ENCODE measurements at regions not wholly inside any gene's neighbourhood (a gene's known extent, or its start where the extent isn't known, plus 50 kb on each side); places are given as distances from the start of the nearest gene placed in this dataset.

GRCh38 chr17:6919158-6919557 lies 76.7 kb upstream of the ALOX12 start (continued):
- TF ChIP-seq, protein P1, sequence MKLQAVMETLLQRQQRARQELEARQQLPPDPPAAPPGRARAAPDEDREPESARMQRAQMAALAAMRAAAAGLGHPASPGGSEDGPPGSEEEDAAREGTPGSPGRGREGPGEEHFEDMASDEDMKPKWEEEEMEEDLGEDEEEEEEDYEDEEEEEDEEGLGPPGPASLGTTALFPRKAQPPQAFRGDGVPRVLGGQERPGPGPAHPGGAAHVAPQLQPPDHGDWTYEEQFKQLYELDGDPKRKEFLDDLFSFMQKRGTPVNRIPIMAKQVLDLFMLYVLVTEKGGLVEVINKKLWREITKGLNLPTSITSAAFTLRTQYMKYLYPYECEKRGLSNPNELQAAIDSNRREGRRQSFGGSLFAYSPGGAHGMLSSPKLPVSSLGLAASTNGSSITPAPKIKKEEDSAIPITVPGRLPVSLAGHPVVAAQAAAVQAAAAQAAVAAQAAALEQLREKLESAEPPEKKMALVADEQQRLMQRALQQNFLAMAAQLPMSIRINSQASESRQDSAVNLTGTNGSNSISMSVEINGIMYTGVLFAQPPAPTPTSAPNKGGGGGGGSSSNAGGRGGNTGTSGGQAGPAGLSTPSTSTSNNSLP (IDR thresholded peaks at IDR 0.05; ENCODE audit: borderline replicate concordance, low read depth, low read length), result no peak
- TF ChIP-seq NR0B1 (IDR thresholded peaks at IDR 0.05; ENCODE audit: partially characterized antibody) (no peak), FOXP1 (CRISPR knock-in tag; IDR thresholded peaks at IDR 0.05) (no peak), THRB (CRISPR knock-in tag; conservative IDR thresholded peaks at IDR 0.05) (0 out of 2 replicates have a peak, but pooled peaks have one; percentile 29), ASH1L (IDR thresholded peaks at IDR 0.05; ENCODE audit: borderline replicate concordance, low read depth, partially characterized antibody) (no peak), HDAC3 (IDR thresholded peaks at IDR 0.05; ENCODE audit: borderline replicate concordance, partially characterized antibody) (no peak), EHMT2 (IDR thresholded peaks at IDR 0.05) (peak; percentile 43; the same call in 1 of the 2 replicates), RCOR1 (IDR thresholded peaks at IDR 0.05; ENCODE audit: borderline replicate concordance in 1 of 2, low read depth in 2 of 2, low read length in 2 of 2) (peak in 1 of 2 experiments; percentile 2; a peak in 1 of 4 replicates), KDM1A (IDR thresholded peaks at IDR 0.05) (no peak), MNT (conservative IDR thresholded peaks at IDR 0.05) (no peak)
- TF ChIP-seq, protein P2, sequence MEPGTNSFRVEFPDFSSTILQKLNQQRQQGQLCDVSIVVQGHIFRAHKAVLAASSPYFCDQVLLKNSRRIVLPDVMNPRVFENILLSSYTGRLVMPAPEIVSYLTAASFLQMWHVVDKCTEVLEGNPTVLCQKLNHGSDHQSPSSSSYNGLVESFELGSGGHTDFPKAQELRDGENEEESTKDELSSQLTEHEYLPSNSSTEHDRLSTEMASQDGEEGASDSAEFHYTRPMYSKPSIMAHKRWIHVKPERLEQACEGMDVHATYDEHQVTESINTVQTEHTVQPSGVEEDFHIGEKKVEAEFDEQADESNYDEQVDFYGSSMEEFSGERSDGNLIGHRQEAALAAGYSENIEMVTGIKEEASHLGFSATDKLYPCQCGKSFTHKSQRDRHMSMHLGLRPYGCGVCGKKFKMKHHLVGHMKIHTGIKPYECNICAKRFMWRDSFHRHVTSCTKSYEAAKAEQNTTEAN (CRISPR knock-in tag; IDR thresholded peaks at IDR 0.05), result no peak
- TF ChIP-seq, protein P3, sequence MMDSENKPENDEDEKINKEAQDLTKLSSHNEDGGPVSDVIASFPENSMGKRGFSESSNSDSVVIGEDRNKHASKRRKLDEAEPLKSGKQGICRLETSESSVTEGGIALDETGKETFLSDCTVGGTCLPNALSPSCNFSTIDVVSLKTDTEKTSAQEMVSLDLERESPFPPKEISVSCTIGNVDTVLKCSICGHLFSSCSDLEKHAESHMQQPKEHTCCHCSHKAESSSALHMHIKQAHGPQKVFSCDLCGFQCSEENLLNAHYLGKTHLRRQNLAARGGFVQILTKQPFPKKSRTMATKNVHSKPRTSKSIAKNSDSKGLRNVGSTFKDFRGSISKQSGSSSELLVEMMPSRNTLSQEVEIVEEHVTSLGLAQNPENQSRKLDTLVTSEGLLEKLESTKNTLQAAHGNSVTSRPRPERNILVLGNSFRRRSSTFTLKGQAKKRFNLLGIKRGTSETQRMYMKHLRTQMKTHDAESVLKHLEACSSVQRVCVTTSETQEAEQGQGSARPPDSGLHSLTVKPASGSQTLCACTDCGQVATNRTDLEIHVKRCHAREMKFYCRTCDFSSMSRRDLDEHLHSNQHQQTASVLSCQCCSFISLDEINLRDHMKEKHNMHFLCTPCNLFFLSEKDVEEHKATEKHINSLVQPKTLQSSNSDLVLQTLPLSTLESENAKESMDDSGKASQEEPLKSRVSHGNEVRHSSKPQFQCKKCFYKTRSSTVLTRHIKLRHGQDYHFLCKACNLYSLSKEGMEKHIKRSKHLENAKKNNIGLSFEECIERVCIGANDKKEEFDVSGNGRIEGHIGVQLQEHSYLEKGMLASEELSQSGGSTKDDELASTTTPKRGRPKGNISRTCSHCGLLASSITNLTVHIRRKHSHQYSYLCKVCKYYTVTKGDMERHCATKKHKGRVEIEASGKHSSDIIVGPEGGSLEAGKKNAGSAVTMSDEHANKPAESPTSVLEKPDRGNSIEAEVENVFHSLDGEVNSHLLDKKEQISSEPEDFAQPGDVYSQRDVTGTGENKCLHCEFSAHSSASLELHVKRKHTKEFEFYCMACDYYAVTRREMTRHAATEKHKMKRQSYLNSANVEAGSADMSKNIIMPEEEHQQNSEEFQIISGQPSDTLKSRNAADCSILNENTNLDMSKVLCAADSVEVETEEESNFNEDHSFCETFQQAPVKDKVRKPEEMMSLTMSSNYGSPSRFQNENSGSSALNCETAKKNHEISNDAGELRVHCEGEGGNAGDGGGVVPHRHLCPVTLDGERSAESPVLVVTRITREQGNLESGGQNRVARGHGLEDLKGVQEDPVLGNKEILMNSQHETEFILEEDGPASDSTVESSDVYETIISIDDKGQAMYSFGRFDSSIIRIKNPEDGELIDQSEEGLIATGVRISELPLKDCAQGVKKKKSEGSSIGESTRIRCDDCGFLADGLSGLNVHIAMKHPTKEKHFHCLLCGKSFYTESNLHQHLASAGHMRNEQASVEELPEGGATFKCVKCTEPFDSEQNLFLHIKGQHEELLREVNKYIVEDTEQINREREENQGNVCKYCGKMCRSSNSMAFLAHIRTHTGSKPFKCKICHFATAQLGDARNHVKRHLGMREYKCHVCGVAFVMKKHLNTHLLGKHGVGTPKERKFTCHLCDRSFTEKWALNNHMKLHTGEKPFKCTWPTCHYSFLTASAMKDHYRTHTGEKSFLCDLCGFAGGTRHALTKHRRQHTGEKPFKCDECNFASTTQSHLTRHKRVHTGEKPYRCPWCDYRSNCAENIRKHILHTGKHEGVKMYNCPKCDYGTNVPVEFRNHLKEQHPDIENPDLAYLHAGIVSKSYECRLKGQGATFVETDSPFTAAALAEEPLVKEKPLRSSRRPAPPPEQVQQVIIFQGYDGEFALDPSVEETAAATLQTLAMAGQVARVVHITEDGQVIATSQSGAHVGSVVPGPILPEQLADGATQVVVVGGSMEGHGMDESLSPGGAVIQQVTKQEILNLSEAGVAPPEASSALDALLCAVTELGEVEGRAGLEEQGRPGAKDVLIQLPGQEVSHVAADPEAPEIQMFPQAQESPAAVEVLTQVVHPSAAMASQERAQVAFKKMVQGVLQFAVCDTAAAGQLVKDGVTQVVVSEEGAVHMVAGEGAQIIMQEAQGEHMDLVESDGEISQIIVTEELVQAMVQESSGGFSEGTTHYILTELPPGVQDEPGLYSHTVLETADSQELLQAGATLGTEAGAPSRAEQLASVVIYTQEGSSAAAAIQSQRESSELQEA (IDR thresholded peaks at IDR 0.05; ENCODE audit: low read depth), result no peak

Measured in K562 (cell line).